Uterus (tissue), 2 donors: ENCODE measurements at regions not wholly inside any gene's neighbourhood (a gene's known extent, or its start where the extent isn't known, plus 50 kb on each side); places are given as distances from the start of the nearest gene placed in this dataset.

Experiments used
- POLR2A ChIP-seq, 2 donors: fragments of 450-650 bp; IDR thresholded peaks; one replicate each; pipeline ENCODE4 v1.6.1; 2016; ENCODE audit warnings: antibody characterized with exemption in 2 of 2, mild to moderate bottlenecking in 1 of 2, moderate library complexity in 1 of 2
- TF ChIP-seq, protein P1 (sequence below), 4 experiments: fragments of 200-600 bp in 2 of 4; fragments of 450-650 bp in 2 of 4; sonication (generic) in 2 of 4; IDR thresholded peaks; one replicate each; pipeline ENCODE4 v1.5.1; 2016 to 2019; ENCODE audit warnings: antibody characterized with exemption in 4 of 4, mild to moderate bottlenecking in 2 of 4, moderate library complexity in 1 of 4

DNA sequence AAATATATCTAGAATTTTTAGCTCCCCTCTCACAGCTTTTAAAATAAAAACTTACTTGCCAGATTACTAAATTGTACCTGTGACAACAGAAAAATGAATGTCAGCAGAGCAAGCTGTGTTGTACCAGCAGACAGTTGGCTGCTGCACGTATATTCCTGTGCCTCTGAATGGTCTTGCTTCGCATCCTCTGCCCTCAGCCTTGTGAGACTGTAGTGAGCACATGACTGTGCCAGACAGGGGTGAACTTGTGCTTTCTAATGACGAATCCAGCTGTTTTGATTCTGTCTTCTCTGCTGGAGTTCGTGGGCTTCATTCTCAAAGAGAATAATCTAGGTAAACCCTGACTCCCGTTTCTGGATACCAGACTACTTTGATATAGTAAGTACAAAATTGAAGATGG lies 58.3 kb upstream of the FRMD6 start:
- TF ChIP-seq, protein P1, sequence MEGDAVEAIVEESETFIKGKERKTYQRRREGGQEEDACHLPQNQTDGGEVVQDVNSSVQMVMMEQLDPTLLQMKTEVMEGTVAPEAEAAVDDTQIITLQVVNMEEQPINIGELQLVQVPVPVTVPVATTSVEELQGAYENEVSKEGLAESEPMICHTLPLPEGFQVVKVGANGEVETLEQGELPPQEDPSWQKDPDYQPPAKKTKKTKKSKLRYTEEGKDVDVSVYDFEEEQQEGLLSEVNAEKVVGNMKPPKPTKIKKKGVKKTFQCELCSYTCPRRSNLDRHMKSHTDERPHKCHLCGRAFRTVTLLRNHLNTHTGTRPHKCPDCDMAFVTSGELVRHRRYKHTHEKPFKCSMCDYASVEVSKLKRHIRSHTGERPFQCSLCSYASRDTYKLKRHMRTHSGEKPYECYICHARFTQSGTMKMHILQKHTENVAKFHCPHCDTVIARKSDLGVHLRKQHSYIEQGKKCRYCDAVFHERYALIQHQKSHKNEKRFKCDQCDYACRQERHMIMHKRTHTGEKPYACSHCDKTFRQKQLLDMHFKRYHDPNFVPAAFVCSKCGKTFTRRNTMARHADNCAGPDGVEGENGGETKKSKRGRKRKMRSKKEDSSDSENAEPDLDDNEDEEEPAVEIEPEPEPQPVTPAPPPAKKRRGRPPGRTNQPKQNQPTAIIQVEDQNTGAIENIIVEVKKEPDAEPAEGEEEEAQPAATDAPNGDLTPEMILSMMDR (IDR thresholded peaks at IDR 0.05), result no peak
- no peak for TF ChIP-seq POLR2A (IDR thresholded peaks at IDR 0.05)
